Activated naive CD8-positive, alpha-beta T cell treated with anti-CD3 and anti-CD28 coated beads, Interleukin-2, amount 50 U/mL, for 24 hours (primary cell): ENCODE measurements at regions not wholly inside any gene's neighbourhood (a gene's known extent, or its start where the extent isn't known, plus 50 kb on each side); places are given as distances from the start of the nearest gene placed in this dataset.
"Not testable (repeated sequence)": the region's sequence is repeated elsewhere in the genome, so short reads cannot be mapped to it uniquely, and the experiment has no call there.

Experiments used
- ATAC-seq: fragments of 150-1000 bp; cut with Tn5 transposase; one replicate; pipeline ENCODE4 v1.10.0; 2021
- DNase-seq: peaks from one replicate; pipeline ENCODE4 v3.0.0; 2021
- H3K27ac Mint-ChIP-seq: one replicate; pipeline ENCODE4 v1.8.0; 2021; ENCODE audit warnings: mild to moderate bottlenecking, mixed read lengths
- H3K27me3 Mint-ChIP-seq: one replicate; pipeline ENCODE4 v1.8.0; 2021; ENCODE audit warnings: mixed read lengths
- H3K36me3 Mint-ChIP-seq: one replicate; pipeline ENCODE4 v1.8.0; 2021; ENCODE audit warnings: low read depth, mixed read lengths
- H3K4me1 Mint-ChIP-seq: one replicate; pipeline ENCODE4 v1.8.0; 2021; ENCODE audit warnings: mixed read lengths
- H3K4me3 Mint-ChIP-seq: one replicate; pipeline ENCODE4 v1.8.0; 2021; ENCODE audit warnings: mild to moderate bottlenecking, moderate library complexity, mixed read lengths
- H3K9me3 Mint-ChIP-seq: one replicate; pipeline ENCODE4 v1.8.0; 2021; ENCODE audit warnings: mixed read lengths

DNA sequence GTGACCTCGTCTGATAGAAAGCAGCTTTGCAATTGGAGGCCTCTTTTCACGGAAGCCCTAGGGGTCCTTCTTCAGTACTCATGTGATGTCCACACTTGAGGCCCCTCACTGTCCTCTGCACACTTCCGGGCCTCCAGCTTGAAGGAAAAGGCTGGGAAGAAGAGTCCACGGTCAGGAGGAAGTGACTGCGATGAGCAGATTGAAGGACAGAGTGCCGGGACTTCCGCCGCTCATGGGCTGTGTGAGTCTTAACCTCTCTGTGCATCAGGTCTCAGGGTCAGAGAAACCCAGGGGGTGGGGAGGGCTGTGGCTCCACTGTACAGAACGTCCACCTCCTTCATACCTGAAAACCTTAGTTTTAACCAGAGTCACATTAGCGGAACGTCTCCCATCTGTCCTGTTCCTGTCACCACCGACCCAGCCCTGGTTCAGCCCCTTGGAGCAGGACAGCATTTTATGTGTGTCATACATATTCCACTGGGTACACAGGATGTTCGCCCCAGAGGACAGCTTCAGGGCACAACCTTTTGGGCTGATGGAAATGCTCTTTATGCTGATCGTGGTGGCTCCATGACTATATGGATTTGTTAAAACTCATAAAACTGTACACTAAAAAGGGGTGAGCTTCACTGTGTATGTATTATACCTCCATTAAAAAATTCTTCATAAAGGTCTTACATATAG is 51.0 kb upstream of the SORCS2 start:
- Mint-ChIP-seq H3K9me3 (no peaks in the 10 kb centered on the region), H3K27ac (no peak overlapping the region), H3K36me3 (no peaks in the 10 kb centered on the region), H3K27me3 (peaks cover 8% of the 10 kb centered on the region), H3K4me3 (no peak overlapping the region), H3K4me1 (no peaks in the 10 kb centered on the region)
- ATAC-seq (no peak), DNase-seq (no peak)

GRCh38 chr4:7140692-7141069 is 51.7 kb upstream of the SORCS2 start:
- no peak for ATAC-seq
- Mint-ChIP-seq H3K9me3 (no peaks in the 10 kb centered on the region), H3K4me3 (no peak overlapping the region)

GRCh38 chr4:7140062-7140691 is 52.2 kb upstream of the SORCS2 start:
- DNase-seq = no peak
- peaks cover 8% of the 10 kb centered on the region for H3K27me3 Mint-ChIP-seq
- ATAC-seq = no peak
- H3K27ac Mint-ChIP-seq = no peak overlapping the region
- H3K4me3 Mint-ChIP-seq = no peak overlapping the region
- no peaks in the 10 kb centered on the region for H3K9me3 Mint-ChIP-seq
- H3K36me3 Mint-ChIP-seq = no peaks in the 10 kb centered on the region
- H3K4me1 Mint-ChIP-seq = no peaks in the 10 kb centered on the region

More at GRCh38 chr4:7140692-7141069, 51.7 kb upstream of the SORCS2 start:
- Mint-ChIP-seq H3K27ac (no peak overlapping the region), H3K4me1 (no peaks in the 10 kb centered on the region), H3K36me3 (no peaks in the 10 kb centered on the region), H3K27me3 (peaks cover 8% of the 10 kb centered on the region)
- no peak for DNase-seq

DNA sequence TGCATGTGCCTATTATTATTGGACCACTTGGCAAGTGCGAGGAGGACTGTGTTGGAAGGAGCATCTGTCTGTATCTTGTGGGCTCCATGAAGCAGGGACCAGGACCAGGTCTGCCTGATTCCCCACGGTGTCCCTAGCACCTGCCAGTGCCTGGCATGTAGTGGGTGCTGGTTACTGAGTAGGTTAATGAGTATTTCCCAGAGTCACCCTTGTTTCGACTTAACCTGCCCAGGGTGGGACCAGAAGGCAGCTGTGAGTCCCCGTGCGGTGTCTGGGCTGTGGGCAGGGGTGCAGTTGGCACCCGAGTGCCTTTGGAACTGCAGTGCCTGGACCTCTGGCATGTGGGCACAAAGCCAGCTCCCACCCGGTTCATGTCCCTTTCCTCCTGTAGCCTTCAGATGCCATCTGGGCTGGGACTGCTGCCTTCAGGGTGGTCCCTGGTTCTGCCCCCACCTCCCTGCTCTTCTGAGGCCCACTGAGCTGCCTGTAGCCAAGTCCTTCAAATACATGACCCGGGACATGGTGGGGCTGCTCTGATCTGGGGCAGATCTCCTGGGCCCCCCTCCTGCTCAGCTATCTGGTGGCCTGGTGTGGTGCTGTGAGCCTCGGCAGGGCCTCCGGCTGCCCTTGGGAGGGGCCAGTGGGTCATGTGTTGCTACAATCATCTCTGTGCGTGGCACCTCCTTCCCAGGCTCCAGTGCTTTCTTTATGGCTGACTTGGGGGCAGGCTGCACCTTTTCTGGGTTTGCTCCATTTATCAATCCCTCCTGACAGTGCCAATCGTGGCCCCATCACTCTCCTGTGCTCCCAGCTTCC is 53.0 kb upstream of the SORCS2 start:
- H3K36me3 Mint-ChIP-seq = no peaks in the 10 kb centered on the region
- DNase-seq (no peak), ATAC-seq (no peak)
- no peaks in the 10 kb centered on the region for H3K4me1 Mint-ChIP-seq
- peaks cover 8% of the 10 kb centered on the region for H3K27me3 Mint-ChIP-seq
- H3K4me3 Mint-ChIP-seq = no peak overlapping the region
- no peaks in the 10 kb centered on the region for H3K9me3 Mint-ChIP-seq
- no peak overlapping the region for H3K27ac Mint-ChIP-seq

DNA sequence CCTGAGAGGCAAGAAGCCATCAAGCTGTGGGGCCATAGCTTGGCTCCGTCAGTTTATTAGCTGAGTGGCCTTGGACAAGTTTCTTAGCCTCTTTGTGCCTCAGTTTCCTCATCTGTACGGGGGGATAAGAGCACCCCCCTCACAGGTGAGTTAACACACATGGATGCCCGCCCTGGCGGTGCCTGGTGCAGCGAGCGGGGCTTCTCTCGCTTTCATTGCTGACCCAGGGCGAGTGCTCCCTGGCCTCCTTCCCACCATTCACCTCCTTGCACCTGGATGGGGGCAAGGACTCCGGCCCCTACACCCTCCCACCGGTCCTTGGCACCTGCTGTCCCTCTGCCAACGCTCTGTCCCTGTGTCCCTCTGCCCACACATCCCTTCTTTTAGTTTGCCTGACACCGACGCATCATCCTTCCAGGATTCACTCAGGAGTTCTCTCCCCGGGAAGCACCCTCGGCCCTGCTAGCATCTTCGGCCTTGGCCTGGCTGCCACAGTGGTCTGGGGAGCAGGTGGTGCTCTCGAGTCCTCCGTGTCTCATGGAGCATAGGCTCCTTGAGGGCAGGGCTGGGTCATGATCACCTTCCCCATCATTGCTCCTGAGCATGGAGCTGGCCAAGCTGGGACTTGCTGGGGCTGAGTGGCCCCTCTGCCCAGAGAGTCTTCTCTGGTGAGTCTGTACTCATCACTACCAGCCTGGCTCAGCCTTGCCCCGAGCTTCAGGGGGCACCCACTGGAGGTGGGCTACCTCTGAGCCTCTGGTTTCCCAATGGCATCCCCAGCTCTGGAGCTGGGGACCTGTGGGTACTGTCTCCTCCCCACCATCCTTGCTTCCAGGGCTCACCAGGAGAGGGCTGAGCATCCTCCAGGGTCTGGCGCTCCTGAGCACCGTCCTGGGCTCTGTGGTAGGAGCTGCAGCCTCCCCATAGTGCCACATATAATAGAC is 53.8 kb upstream of the SORCS2 start:
- no peaks in the 10 kb centered on the region for H3K9me3 Mint-ChIP-seq
- H3K27me3 Mint-ChIP-seq = peaks cover 8% of the 10 kb centered on the region
- H3K4me1 Mint-ChIP-seq = no peaks in the 10 kb centered on the region
- DNase-seq = no peak
- no peaks in the 10 kb centered on the region for H3K36me3 Mint-ChIP-seq
- no peak overlapping the region for H3K27ac Mint-ChIP-seq
- no peak overlapping the region for H3K4me3 Mint-ChIP-seq
- peak; percentile 13 for ATAC-seq

- H3K4me3 Mint-ChIP-seq = no peak overlapping the region
- H3K36me3 Mint-ChIP-seq = no peaks in the 10 kb centered on the region
- DNase-seq = no peak
- no peak overlapping the region for H3K27ac Mint-ChIP-seq
- H3K4me1 Mint-ChIP-seq = no peaks in the 10 kb centered on the region
- peaks cover 6% of the 10 kb centered on the region for H3K9me3 Mint-ChIP-seq
- peaks cover 5% of the 10 kb centered on the region for H3K27me3 Mint-ChIP-seq
- ATAC-seq = no peak
Measured at GRCh38 chr4:7137326-7138200, 54.8 kb upstream of the SORCS2 start.

DNA sequence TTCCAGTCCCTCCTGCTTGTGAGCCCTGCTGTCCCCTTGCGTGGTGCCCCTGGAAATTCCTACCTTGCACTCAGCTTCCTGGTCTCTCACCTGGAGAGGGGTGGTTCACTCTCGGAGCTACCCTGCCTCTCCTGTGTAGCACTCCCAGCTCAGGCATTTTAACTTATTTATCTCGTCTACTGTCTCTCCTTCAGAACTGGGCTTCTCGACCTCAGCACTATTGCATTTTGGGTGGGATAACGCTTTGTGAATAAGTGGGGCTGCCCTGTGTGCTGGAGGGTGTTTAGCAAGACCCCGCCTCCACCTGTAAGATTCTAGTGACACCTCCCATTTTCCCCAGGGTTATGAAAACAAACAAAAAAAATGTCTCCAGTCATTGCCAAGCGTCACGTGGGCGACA is 56.0 kb upstream of the SORCS2 start:
- ATAC-seq = no peak
- Mint-ChIP-seq H3K4me1 (no peaks in the 10 kb centered on the region), H3K27me3 (peaks cover 2% of the 10 kb centered on the region)

DNA sequence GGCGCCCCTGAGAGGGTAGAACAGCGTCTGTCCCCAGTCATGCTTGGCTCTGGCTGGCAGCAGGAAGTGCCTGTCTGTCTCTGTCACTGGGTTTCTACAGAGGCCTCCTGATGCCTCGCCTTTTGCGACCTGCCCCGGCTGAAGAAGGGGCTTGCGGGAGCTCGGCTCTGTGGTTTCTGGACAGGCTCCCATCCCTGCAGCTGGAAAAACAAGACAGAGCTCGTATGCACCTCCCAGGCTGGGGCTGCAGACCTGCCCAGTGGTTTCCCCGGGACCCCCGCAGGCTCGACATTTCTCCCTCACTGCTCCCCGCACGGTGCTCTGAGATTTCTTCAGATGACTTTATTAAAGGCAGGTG is 57.0 kb upstream of the SORCS2 start:
- H3K27me3 Mint-ChIP-seq = peaks cover 2% of the 10 kb centered on the region
- no peak overlapping the region for H3K4me3 Mint-ChIP-seq
- H3K4me1 Mint-ChIP-seq = no peaks in the 10 kb centered on the region
- no peak overlapping the region for H3K27ac Mint-ChIP-seq
- DNase-seq (no peak), ATAC-seq (no peak)
- no peaks in the 10 kb centered on the region for H3K36me3 Mint-ChIP-seq
- H3K9me3 Mint-ChIP-seq = peaks cover 6% of the 10 kb centered on the region

More for the DNA sequence above, 56.0 kb upstream of the SORCS2 start:
- Mint-ChIP-seq H3K4me3 (no peak overlapping the region), H3K9me3 (peaks cover 6% of the 10 kb centered on the region), H3K36me3 (no peaks in the 10 kb centered on the region), H3K27ac (no peak overlapping the region)
- no peak for DNase-seq

GRCh38 chr4:7134737-7135388 is 57.5 kb upstream of the SORCS2 start:
- Mint-ChIP-seq H3K27ac (no peak overlapping the region), H3K36me3 (no peaks in the 10 kb centered on the region), H3K4me1 (no peaks in the 10 kb centered on the region), H3K4me3 (no peak overlapping the region), H3K27me3 (peaks cover 2% of the 10 kb centered on the region), H3K9me3 (peaks cover 6% of the 10 kb centered on the region)
- ATAC-seq (no peak), DNase-seq (no peak)

DNA sequence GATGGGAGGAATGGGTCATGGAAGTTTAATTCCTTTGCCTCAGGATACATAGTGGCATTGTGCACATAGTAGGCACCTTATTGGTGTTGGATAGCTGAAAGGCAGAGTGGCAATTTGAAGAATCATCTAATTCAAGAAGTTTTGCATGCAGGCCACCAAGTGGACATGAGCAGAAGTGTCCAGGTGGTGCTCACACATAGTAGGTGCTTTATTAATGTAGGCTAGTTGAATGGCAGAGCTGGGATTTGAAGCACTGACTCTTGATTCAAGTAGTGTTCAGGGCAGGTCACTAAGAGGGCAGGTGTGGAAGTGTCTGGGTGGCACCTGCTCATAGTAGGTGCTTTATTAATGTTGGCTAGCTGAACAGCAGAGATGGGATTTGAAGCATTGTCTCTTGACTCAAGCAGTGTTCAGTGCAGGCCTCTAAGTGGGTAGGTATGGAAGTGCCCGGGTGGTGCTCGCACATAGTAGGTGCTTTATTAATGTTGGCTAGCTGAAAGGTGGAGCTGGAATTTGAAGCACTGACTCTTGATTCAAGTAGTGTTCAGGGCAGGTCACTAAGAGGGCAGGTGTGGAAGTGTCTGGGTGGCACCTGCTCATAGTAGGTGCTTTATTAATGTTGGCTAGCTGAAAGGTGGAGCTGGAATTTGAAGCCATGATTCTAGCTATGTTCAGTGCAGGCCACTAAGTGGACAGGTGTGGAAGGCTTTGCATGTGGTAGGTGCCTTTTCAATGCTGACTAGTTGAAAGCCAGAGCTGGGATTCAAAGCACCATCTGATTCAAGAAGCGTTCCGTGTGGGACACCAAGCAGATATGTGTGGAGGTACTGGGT is 58.3 kb upstream of the SORCS2 start:
- H3K9me3 Mint-ChIP-seq, DNase-seq, H3K4me3 Mint-ChIP-seq, H3K36me3 Mint-ChIP-seq, ATAC-seq, H3K4me1 Mint-ChIP-seq, H3K27ac Mint-ChIP-seq, H3K27me3 Mint-ChIP-seq: not testable (repeated sequence)

- H3K27ac Mint-ChIP-seq = no peak overlapping the region
- no peaks in the 10 kb centered on the region for H3K27me3 Mint-ChIP-seq
- no peak overlapping the region for H3K4me3 Mint-ChIP-seq
- peaks cover 6% of the 10 kb centered on the region for H3K9me3 Mint-ChIP-seq
- H3K36me3 Mint-ChIP-seq = no peaks in the 10 kb centered on the region
- DNase-seq (no peak), ATAC-seq (no peak)
- H3K4me1 Mint-ChIP-seq = no peaks in the 10 kb centered on the region
Measured at GRCh38 chr4:7132730-7133582, 59.4 kb upstream of the SORCS2 start.

DNA sequence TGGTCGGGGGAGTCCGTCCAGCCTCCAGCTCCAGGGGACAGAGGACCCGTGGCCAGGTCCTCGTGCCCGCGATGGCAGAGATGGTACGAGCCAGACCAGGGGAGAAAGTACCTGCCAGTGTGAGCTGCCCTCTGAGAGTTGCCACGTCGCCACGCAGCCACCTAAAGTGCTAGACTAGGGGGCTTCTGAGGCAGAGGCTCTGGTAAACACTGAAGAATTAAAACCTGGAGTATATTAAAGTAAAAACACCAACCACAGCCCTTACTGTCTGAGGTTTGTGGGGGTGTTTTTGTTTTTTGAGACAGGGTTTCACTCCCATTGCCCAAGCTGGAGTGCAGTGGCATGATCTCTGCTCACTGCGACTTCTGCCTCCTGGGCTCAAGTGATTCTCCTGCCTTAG is 60.1 kb upstream of the SORCS2 start:
- no peak overlapping the region for H3K27ac Mint-ChIP-seq
- peaks cover 6% of the 10 kb centered on the region for H3K9me3 Mint-ChIP-seq
- H3K27me3 Mint-ChIP-seq = no peaks in the 10 kb centered on the region
- no peak for ATAC-seq
- no peaks in the 10 kb centered on the region for H3K4me1 Mint-ChIP-seq
- no peak for DNase-seq
- H3K4me3 Mint-ChIP-seq = no peak overlapping the region
- H3K36me3 Mint-ChIP-seq = no peaks in the 10 kb centered on the region
